GM21390 (cell line): ENCODE measurements at regions not wholly inside any gene's neighbourhood (a gene's known extent, or its start where the extent isn't known, plus 50 kb on each side); places are given as distances from the start of the nearest gene placed in this dataset.

ENCODE experiments used
- ATAC-seq: cut with Tn5 transposase; IDR thresholded peaks from one replicate; pipeline ENCODE4 v1.9.1; 2021; ENCODE audit not compliant: unreplicated experiment

DNA sequence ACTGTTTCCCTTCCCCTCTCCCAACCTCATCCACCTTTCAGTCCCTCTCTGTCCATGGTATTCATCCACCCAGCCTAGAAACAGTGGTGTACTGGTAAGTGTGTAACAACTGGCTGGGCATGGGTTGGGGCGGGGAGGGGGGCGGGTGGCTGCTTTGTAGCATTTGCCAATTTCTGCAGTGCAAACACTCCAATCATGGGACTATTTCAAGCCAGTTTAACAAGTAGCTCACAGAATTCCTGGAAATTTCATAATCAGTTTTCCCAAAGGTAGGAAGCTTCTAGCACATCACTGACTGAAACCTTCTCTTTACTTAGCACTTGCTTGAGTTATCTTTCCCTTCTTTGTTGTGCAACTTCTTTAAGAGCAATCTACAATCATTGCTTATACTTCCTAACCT lies 100.8 kb upstream of the WASF3 start:
- no peak for ATAC-seq

GRCh38 chr13:26457212-26457611 lies 100.3 kb upstream of the WASF3 start:
- no peak for ATAC-seq

GRCh38 chr13:26458196-26458749 lies 99.2 kb upstream of the WASF3 start:
- ATAC-seq: no peak

- no peak for ATAC-seq
Measured at GRCh38 chr13:26459276-26460131, 98.0 kb upstream of the WASF3 start.

DNA sequence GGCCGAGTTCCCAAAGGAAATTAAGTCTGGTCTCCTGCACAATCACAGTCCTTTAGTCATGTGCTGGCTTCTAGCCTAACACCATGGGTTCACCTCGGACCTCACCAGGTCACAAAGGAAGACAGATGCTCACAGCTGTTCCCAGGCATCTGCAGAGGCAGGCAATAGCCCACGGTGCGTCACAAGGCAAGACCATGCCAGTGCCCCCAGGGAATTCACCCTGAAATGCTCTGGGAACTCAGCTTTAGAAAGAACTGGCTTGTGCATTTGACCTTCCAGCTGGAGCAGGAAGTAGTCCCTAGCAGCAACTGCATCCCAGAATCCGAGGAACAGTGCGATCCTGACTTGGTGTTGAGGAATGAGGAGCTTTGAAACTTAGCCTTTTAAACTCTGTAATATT lies 96.8 kb upstream of the WASF3 start:
- ATAC-seq: no peak

GRCh38 chr13:26463296-26463695 lies 94.2 kb upstream of the WASF3 start:
- no peak for ATAC-seq

GRCh38 chr13:26463848-26464247 lies 93.6 kb upstream of the WASF3 start:
- ATAC-seq: no peak

- no peak for ATAC-seq
Measured at GRCh38 chr13:26465514-26465913, 92.0 kb upstream of the WASF3 start.

DNA sequence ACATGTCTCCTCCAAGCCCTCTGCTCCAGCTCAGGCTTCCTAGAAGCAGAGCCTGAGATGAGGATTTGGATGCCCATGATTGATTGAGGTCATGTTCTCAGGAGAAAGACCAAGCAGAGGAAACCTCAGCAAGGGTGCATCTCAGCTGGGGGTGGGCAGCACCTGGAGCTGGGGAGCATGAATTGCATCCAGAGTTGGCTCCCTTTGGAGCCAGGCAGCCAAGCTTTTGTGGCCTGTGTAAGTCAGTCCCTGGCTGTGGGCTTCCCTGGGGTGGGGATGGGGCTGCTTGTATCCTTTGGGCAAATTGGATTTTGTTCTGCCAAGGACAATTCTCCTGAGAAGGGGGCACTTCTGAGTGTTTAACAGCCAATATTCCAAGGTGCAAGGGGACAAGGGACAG lies 91.5 kb upstream of the WASF3 start:
- ATAC-seq: no peak

- ATAC-seq: no peak
Measured at GRCh38 chr13:26468265-26468801, 89.2 kb upstream of the WASF3 start.

DNA sequence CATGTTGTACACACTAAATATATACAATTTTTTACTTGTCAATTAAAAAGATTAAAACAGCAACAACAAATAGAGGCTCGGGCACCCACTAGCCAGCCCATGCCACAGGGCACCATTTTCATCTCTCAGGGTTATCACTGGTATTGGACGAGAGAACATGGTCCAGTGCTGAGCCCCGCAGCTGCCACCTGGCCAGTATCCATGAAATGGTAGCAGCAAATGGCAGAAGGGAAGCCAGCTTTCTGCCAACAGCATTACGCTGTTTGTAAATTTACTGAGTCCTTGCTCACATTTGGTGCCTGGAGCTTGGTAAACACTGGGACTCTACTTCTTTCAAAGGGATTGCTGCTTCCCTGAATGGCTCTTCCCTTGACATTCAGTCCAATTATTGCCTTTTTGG lies 87.9 kb upstream of the WASF3 start:
- ATAC-seq: no peak

- no peak for ATAC-seq
Measured at GRCh38 chr13:26471807-26472206, 85.7 kb upstream of the WASF3 start.

GRCh38 chr13:26473571-26474230 lies 83.8 kb upstream of the WASF3 start:
- ATAC-seq: no peak

DNA sequence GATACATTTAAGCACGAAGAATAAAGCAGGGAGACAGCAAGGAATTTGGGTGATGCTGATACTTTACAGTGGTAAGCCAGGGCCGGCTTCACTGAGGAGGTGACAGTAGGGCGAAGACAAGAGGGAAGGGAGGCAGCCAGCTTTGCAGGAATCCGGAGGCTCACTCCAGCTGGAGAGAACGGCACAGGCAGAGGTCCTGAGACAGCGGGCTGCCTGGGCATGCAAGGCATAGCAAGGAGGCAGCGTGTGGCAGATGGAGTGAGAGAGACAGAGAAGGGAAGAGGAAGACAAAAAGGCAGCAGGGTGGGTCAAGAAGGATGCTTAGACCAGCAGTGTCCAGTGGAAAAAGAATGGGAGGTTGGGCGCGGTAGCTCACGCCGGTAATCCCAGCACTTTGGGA lies 83.2 kb upstream of the WASF3 start:
- no peak for ATAC-seq

DNA sequence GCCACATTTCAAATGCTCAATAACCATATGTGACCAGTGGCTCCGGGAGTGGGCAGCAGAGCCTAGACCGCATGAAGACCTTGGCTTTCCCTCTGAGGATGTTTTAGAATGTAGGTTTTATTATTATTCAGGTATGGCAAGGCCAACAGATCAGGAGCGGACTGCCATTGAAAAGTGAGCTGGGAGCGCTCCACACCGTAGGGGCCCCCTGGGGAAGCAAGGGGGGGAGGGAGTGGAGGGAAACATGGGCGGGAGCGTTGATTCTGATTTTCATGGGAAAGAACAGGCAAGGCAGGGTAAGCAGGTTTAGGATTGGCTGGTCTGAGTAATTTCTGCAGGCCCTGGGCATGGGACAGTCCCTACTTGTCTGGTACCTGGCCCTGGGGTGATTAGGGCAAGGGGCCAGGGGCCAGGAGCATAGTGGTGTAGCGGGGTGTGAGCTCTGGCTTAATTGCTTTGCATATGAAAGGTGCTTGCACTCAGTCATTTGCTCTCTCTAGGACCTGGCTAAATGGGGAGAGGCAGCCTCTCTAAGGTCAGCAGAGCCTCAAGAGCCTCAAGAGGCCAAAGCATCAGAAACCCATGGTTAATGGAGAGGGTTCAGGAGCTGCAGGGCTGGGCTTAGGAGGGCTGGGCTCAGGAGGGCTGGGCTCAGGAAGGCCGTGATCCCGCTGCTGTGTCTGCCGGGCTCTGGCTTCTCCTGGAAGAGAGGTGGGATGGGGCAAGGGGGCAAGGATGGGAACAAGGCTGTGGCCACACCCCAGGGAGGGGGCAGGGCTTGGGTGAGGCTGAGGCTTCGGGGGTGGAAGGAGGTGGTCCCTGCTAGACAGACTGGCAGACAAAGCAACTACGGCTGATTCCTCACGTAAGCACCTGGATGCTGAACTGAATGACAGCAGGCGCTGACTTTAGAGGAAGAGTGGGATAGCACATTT lies 82.0 kb upstream of the WASF3 start:
- ATAC-seq: no peak

DNA sequence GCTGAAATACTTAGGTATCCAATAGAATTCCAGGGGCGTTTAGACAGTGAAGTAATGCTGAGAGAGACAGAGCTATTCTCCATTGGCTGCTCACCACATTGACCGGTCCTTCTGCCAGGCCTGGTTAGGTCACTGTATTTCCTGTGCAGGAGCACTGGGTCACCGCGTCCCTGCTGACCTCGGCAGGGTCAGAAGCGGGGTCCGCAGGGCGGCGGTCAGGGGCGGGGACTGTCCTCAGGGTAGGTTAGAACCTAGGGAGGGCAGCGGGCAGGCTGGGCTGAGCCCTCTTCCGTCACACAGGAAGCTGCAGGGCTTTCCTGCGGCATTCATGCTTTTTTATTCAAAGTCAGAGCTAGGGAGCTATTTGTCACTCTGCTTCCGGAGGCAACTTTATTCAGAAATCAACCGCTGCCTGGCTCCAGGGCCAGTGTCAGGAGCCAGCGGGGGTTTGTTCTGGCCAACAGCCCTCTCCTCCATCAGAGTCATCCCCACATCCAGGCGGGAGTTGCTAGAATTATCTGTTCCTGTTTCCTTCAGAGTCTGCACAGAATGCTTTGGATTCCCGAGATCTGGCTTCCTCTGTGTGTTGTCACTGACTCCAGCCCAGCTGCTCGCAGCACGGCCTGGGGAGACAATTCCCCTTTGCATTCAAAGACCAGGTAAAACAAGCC lies 81.2 kb upstream of the WASF3 start:
- ATAC-seq: no peak

DNA sequence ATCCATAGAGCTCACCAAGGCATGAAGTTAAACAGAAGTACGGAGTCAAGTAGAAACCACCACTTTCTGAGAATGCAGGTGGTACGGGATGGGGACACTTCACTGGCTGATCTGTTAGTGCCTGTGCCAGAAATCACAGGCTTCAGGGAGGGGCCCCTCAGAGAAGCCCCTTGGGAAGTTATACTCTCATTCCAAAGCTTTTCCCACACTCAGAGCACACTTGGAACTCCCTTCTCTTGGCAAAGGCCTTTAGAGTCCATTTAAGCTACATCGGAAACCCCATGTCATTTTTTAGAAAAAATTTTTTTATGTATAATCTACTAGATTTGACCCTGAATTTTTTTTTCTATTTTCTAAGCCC lies 80.7 kb upstream of the WASF3 start:
- no peak for ATAC-seq

DNA sequence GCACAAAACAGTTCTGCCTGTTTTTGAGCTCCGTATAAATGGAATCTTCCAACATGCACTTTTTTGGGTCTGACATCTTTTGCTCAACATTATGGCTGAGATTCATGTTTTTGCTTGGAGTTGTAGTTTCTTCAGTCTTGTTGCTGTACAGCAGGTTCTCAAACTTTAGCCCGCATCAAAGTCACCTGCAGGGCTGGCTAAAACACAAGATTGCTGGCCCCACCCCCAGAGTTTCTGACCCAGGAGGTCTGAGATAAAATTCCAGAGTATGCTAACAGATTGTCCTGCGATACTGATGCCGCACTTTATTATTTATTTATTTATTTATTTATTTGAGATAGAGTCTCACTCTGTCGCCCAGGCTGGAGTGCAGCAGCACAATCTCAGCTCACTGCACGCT lies 79.8 kb upstream of the WASF3 start:
- ATAC-seq: no peak

GRCh38 chr13:26480246-26480855 lies 77.1 kb upstream of the WASF3 start:
- no peak for ATAC-seq
